B cell (primary cell): ENCODE measurements at regions not wholly inside any gene's neighbourhood (a gene's known extent, or its start where the extent isn't known, plus 50 kb on each side); places are given as distances from the start of the nearest gene placed in this dataset.

ENCODE experiments used
- EZH2 ChIP-seq: IDR thresholded peaks from 2 replicates; pipeline ENCODE4 v1.6.1; 2012; ENCODE audit warnings: borderline replicate concordance, low read depth, mild to moderate bottlenecking, moderate library complexity, low read length; ENCODE audit not compliant: insufficient read depth, poor library complexity, severe bottlenecking
- TF ChIP-seq, protein P1 (sequence below): fragments of 200-600 bp; IDR thresholded peaks from one replicate; pipeline ENCODE4 v1.8.0; 2022; ENCODE audit warnings: antibody characterized with exemption, mild to moderate bottlenecking

DNA sequence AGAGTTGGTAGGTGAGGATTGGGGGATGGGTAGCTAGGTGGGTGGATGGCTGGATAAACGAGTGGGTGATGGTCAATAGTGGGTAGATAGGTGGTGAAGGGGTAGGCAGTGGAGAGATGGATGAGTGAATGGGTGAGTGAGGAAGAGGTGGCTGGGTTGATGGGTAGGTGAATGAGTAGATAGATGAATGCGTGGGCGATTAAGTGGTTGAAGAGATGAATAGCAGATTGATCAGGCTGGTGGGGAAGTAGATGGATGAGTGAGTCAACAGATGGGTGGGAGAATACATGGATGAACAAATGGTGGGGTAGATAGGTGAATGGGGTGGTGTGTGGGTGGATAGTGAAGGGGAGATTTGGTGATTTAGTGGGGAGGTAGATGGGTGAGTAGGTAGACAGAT, 51.1 kb downstream of the SYNE3 start:
- TF ChIP-seq, protein P1, sequence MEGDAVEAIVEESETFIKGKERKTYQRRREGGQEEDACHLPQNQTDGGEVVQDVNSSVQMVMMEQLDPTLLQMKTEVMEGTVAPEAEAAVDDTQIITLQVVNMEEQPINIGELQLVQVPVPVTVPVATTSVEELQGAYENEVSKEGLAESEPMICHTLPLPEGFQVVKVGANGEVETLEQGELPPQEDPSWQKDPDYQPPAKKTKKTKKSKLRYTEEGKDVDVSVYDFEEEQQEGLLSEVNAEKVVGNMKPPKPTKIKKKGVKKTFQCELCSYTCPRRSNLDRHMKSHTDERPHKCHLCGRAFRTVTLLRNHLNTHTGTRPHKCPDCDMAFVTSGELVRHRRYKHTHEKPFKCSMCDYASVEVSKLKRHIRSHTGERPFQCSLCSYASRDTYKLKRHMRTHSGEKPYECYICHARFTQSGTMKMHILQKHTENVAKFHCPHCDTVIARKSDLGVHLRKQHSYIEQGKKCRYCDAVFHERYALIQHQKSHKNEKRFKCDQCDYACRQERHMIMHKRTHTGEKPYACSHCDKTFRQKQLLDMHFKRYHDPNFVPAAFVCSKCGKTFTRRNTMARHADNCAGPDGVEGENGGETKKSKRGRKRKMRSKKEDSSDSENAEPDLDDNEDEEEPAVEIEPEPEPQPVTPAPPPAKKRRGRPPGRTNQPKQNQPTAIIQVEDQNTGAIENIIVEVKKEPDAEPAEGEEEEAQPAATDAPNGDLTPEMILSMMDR = no peak
- TF ChIP-seq EZH2 = no peak
